GM12878 (cell line): ENCODE measurements at regions not wholly inside any gene's neighbourhood (a gene's known extent, or its start where the extent isn't known, plus 50 kb on each side); places are given as distances from the start of the nearest gene placed in this dataset.

Source experiments
- ATAC-seq: fragments of 200-7000 bp; cut with Tn5 transposase; 3 replicates; pipeline ENCODE4 v1.9.1; 2020; ENCODE audit warnings: mild to moderate bottlenecking, moderate library complexity
- BruUV-seq: library from RNA; stranded (reverse); fragments of 400-500 nt; replicated peaks from 2 replicates; lab custom pipeline; 2021; lab: Mats Ljungman, UMichigan
- CTCF ChIA-PET: fragments of 300-600 bp; sonication (Branson Sonifier 250); formaldehyde crosslinking; extraction: SDS; loops from one replicate; lab custom pipeline; 2021; ENCODE audit warnings: inconsistent platforms; lab: Yijun Ruan, JAX
- POLR2A ChIA-PET: fragments of 350-600 bp; formaldehyde crosslinking; extraction: SDS; loops from one replicate; lab custom pipeline; 2021; ENCODE audit warnings: inconsistent platforms; lab: Charles Lee
- RAD21 ChIA-PET: fragments of 300-600 bp; sonication (Branson Sonifier 250); formaldehyde crosslinking; loops from one replicate; lab custom pipeline; 2023; ENCODE audit warnings: antibody characterized with exemption; ENCODE audit not compliant: unreplicated experiment; lab: Charles Lee
- SMC1A ChIA-PET: fragments of 300-600 bp; sonication (Branson Sonifier 250); formaldehyde crosslinking; loops from one replicate; lab custom pipeline; 2023; ENCODE audit not compliant: unreplicated experiment, uncharacterized antibody; lab: Charles Lee
- DNase-seq: peaks from one replicate; pipeline ENCODE4 v3.0.0-alpha.2; 2011; ENCODE audit warnings: low read depth, low spot score
- FAIRE-seq: peaks from 3 replicates; lab custom pipeline; 2011; peaks lifted over from hg19 to GRCh38; lab: Jason Lieb, UNC
- H2AFZ ChIP-seq: 2 replicates; pipeline ENCODE4 v1.6.0; 2011; ENCODE audit warnings: low read depth, low read length, control low read depth; ENCODE audit not compliant: control insufficient read depth
- H3K27ac ChIP-seq: 2 replicates; pipeline ENCODE4 v1.5.1; 2011; ENCODE audit warnings: control low read depth; ENCODE audit not compliant: control insufficient read depth, insufficient read depth
- H3K27me3 ChIP-seq, 2 experiments: replicated peaks in 1 of 2; 2 replicates each; pipeline versions ENCODE4 v1.6.0 to v1.6.1; 2011; ENCODE audit warnings: low read length in 1 of 2; ENCODE audit not compliant: control insufficient read depth in 2 of 2, insufficient read depth in 2 of 2
- H3K36me3 ChIP-seq, 2 experiments: 2 replicates each; pipeline ENCODE4 v1.5.1; 2011; ENCODE audit warnings: low read length in 1 of 2; ENCODE audit not compliant: control insufficient read depth in 2 of 2, insufficient read depth in 2 of 2
- H3K4me1 ChIP-seq: 2 replicates; pipeline ENCODE4 v1.6.1; 2011; ENCODE audit warnings: mild to moderate bottlenecking, low read length, moderate library complexity, mixed read lengths; ENCODE audit not compliant: control insufficient read depth, insufficient read depth
- H3K4me2 ChIP-seq: 2 replicates; pipeline ENCODE4 v1.6.0; 2011; ENCODE audit warnings: control low read depth; ENCODE audit not compliant: control insufficient read depth, insufficient read depth
- H3K4me3 ChIP-seq: fragments of 200-600 bp; sonication (generic); 2 replicates; pipeline ENCODE4 v1.5.1; 2016
- H3K79me2 ChIP-seq: 2 replicates; pipeline ENCODE4 v1.6.0; 2011; ENCODE audit warnings: low read length; ENCODE audit not compliant: control insufficient read depth, insufficient read depth
- H3K9ac ChIP-seq: 2 replicates; pipeline ENCODE4 v1.8.0; 2011; ENCODE audit warnings: low read length, control low read depth, mixed read lengths; ENCODE audit not compliant: control insufficient read depth, insufficient read depth
- H3K9me3 ChIP-seq: replicated peaks from 3 replicates; pipeline ENCODE4 v1.5.1; 2011; ENCODE audit warnings: mild to moderate bottlenecking, low read length; ENCODE audit not compliant: control insufficient read depth, insufficient read depth
- H4K20me1 ChIP-seq: 2 replicates; pipeline ENCODE4 v1.6.0; 2011; ENCODE audit not compliant: control insufficient read depth, insufficient read depth
- BCL11A ChIP-seq: IDR thresholded peaks from 2 replicates; pipeline ENCODE4 v1.6.1; 2011; ENCODE audit warnings: low read depth, low read length
- CBX5 ChIP-seq: sonication (generic); IDR thresholded peaks from 2 replicates; pipeline ENCODE4 v1.6.1; 2016; ENCODE audit warnings: low read depth, moderate library complexity, mild to moderate bottlenecking, inconsistent platforms
- CUX1 ChIP-seq: IDR thresholded peaks from 2 replicates; pipeline ENCODE4 v1.6.1; 2012; ENCODE audit warnings: improper control_type of control experiment, low read depth, low read length; ENCODE audit not compliant: insufficient replicate concordance
- E2F4 ChIP-seq: IDR thresholded peaks from 2 replicates; pipeline ENCODE4 v1.6.1; 2012; ENCODE audit warnings: low read depth, low read length, improper control_type of control experiment
- ESRRA ChIP-seq: IDR thresholded peaks from 2 replicates; pipeline ENCODE4 v1.6.1; 2012; ENCODE audit warnings: mild to moderate bottlenecking, low read length, improper control_type of control experiment
- JUNB ChIP-seq: IDR thresholded peaks from 2 replicates; pipeline ENCODE4 v1.6.1; 2016; ENCODE audit warnings: antibody characterized with exemption, mild to moderate bottlenecking
- NR2C1 ChIP-seq: fragments of 450-650 bp; IDR thresholded peaks from 2 replicates; pipeline ENCODE4 v1.6.1; 2017; ENCODE audit warnings: antibody characterized with exemption, mild to moderate bottlenecking, moderate library complexity
- NR2F1 ChIP-seq: fragments of 450-650 bp; conservative IDR thresholded peaks from 2 replicates; pipeline ENCODE4 v1.6.1; 2017; ENCODE audit warnings: mild to moderate bottlenecking
- PKNOX1 ChIP-seq: fragments of 450-650 bp; IDR thresholded peaks from 2 replicates; pipeline ENCODE4 v1.6.1; 2016; ENCODE audit warnings: mild to moderate bottlenecking
- SIN3A ChIP-seq: IDR thresholded peaks from 2 replicates; pipeline ENCODE4 v1.6.1; 2012; ENCODE audit warnings: low read depth, low read length, improper control_type of control experiment
- SREBF2 ChIP-seq: IDR thresholded peaks from 2 replicates; pipeline ENCODE4 v1.6.1; 2012; ENCODE audit warnings: mild to moderate bottlenecking, low read length
- USF1 ChIP-seq: IDR thresholded peaks from 2 replicates; pipeline ENCODE4 v1.6.1; 2011; ENCODE audit warnings: borderline replicate concordance, low read depth, mild to moderate bottlenecking, moderate library complexity, mixed read lengths, low read length; ENCODE audit not compliant: insufficient read depth; ENCODE audit errors: extremely low read length
- USF2 ChIP-seq: IDR thresholded peaks from 2 replicates; pipeline ENCODE4 v1.6.1; 2011; ENCODE audit warnings: low read depth, low read length, improper control_type of control experiment, borderline replicate concordance
- WRNIP1 ChIP-seq: IDR thresholded peaks from 2 replicates; pipeline ENCODE4 v1.6.1; 2011; ENCODE audit warnings: low read depth, low read length, improper control_type of control experiment, borderline replicate concordance
- ZBED1 ChIP-seq: IDR thresholded peaks from 2 replicates; pipeline ENCODE4 v1.6.1; 2016; ENCODE audit warnings: borderline replicate concordance
- ZNF207 ChIP-seq: fragments of 450-650 bp; IDR thresholded peaks from 2 replicates; pipeline ENCODE4 v1.6.1; 2014; ENCODE audit warnings: antibody characterized with exemption, mild to moderate bottlenecking, borderline replicate concordance
- WGBS: methylation state at CpG from one replicate; pipeline ENCODE4 v1.1.6; 2016; ENCODE audit warnings: low lambda C conversion rate; ENCODE audit not compliant: insufficient replicate concordance, insufficient coverage; ENCODE audit errors: missing lambda C conversion rate; 5-methylcytosine and 5-hydroxymethylcytosine counted together
- in situ Hi-C: fragments of 300-500 bp; cut with MboI; formaldehyde crosslinking; loops from 9 replicates; pipeline ENCODE4 v1.14.3; 2018; ENCODE audit warnings: mixed read lengths
- intact Hi-C: fragments of 100-400 bp; cut with micrococcal nuclease; formaldehyde crosslinking; loops from one replicate; pipeline ENCODE4 v1.14.2; 2022; ENCODE audit not compliant: unreplicated experiment

GRCh38 chr17:52740006-52740405, 581.5 kb upstream of the CA10 start:
- Histone ChIP-seq H3K27me3 (no peaks in the 10 kb centered on the region), H3K27ac (no peak overlapping the region), H3K9ac (no peak overlapping the region), H3K79me2 (no peaks in the 10 kb centered on the region), H3K4me3 (no peak overlapping the region), H3K9me3 (no peaks in the 10 kb centered on the region), H4K20me1 (no peaks in the 10 kb centered on the region), H3K36me3 (no peaks in the 10 kb centered on the region), H3K4me1 (no peaks in the 10 kb centered on the region), H3K4me2 (no peak overlapping the region), H2AFZ (no peak overlapping the region)
- in situ Hi-C loops, result no loop called here
- ATAC-seq (no peak), DNase-seq (no peak), FAIRE-seq (no peak)
- 20% methylated on average over 2 of the region's 2 CpGs for WGBS
- no TSS peak for BruUV-seq
- ChIA-PET CTCF (no interaction called here), SMC1A (no interaction called here), RAD21 (no interaction called here), POLR2A (no interaction called here)
- intact Hi-C loops, result no loop called here
- TF ChIP-seq CBX5 (no peak), ZNF207 (no peak), NR2F1 (no peak), WRNIP1 (no peak), E2F4 (no peak), NR2C1 (no peak), BCL11A (no peak), JUNB (no peak), USF2 (no peak), USF1 (no peak), SIN3A (no peak), PKNOX1 (no peak), SREBF2 (no peak), ESRRA (no peak), ZBED1 (no peak), CUX1 (no peak)
